T-cell (primary cell): ENCODE measurements at regions not wholly inside any gene's neighbourhood (a gene's known extent, or its start where the extent isn't known, plus 50 kb on each side); places are given as distances from the start of the nearest gene placed in this dataset.

ENCODE experiments used
- ATAC-seq, 4 experiments: fragments of 200-7000 bp in 3 of 4; fragments of 150-1000 bp in 1 of 4; cut with Tn5 transposase; replicated peaks in 1 of 4; 1 replicate in 3 of 4; 2 replicates in 1 of 4; pipeline ENCODE4 v1.10.0; 2021; ENCODE audit warnings: moderate library complexity in 3 of 4, mild to moderate bottlenecking in 2 of 4, moderate number of reproducible peaks in 1 of 4
- CTCF ChIA-PET, 2 donors: fragments of 300-600 bp; sonication (Branson Sonifier 250); formaldehyde crosslinking; loops; one replicate each; lab custom pipeline; 2022; ENCODE audit warnings: antibody characterized with exemption in 2 of 2; lab: Charles Lee
- POLR2A ChIA-PET, 2 donors: fragments of 300-600 bp; sonication (Branson Sonifier 250); formaldehyde crosslinking; loops; one replicate each; lab custom pipeline; 2022; ENCODE audit warnings: antibody characterized with exemption in 2 of 2; lab: Charles Lee
- DNase-seq, 35 experiments: peaks; one replicate each; pipeline versions ENCODE4 v3.0.0 to v3.0.0-alpha.2; 2013 to 2023
- H3K27ac ChIP-seq: one replicate; pipeline ENCODE4 v1.5.1; 2013; ENCODE audit warnings: low read length
- H3K27me3 ChIP-seq, 2 experiments: replicated peaks in 1 of 2; 1 replicate in 1 of 2; 2 replicates in 1 of 2; pipeline versions ENCODE4 v1.6.1 to v1.7.0; 2013; ENCODE audit warnings: low read length in 1 of 2, mixed read lengths in 1 of 2; ENCODE audit not compliant: control insufficient read depth in 2 of 2, insufficient read depth in 2 of 2; ENCODE audit errors: extremely low read depth in 1 of 2
- H3K36me3 ChIP-seq, 2 donors: 1 replicate in 1 of 2; 2 replicates in 1 of 2; pipeline versions ENCODE4 v1.6.1 to v1.7.0; 2013; ENCODE audit warnings: low read length in 1 of 2; ENCODE audit not compliant: control insufficient read depth in 2 of 2, insufficient read depth in 1 of 2; ENCODE audit errors: extremely low read depth in 1 of 2
- H3K4me1 ChIP-seq, 2 experiments: 1 replicate in 1 of 2; 2 replicates in 1 of 2; pipeline versions ENCODE4 v1.6.1 to v1.7.0; 2013; ENCODE audit warnings: low read length in 2 of 2, mixed read lengths in 1 of 2; ENCODE audit not compliant: insufficient read depth in 2 of 2, control insufficient read depth in 1 of 2; ENCODE audit errors: extremely low read depth in 1 of 2
- H3K4me3 ChIP-seq, 2 donors: 1 replicate in 1 of 2; 2 replicates in 1 of 2; pipeline versions ENCODE4 v1.5.1 to v1.7.0; 2013; ENCODE audit warnings: mild to moderate bottlenecking in 2 of 2, low read length in 1 of 2, moderate library complexity in 1 of 2; ENCODE audit not compliant: control insufficient read depth in 1 of 2; ENCODE audit errors: extremely low read depth in 1 of 2
- H3K9me3 ChIP-seq: 2 replicates; pipeline ENCODE4 v1.7.0; 2013
- H3K27ac Mint-ChIP-seq, 2 donors: one replicate each; pipeline ENCODE4 v1.8.0; 2020 to 2021; ENCODE audit warnings: mild to moderate bottlenecking in 2 of 2, mixed read lengths in 2 of 2
- H3K27me3 Mint-ChIP-seq, 2 donors: one replicate each; pipeline ENCODE4 v1.8.0; 2021 to 2022; ENCODE audit warnings: mixed read lengths in 2 of 2
- H3K36me3 Mint-ChIP-seq: one replicate; pipeline ENCODE4 v1.8.0; 2021; ENCODE audit warnings: mixed read lengths
- H3K4me1 Mint-ChIP-seq, 3 donors: one replicate each; pipeline ENCODE4 v1.8.0; 2020 to 2022; ENCODE audit warnings: mixed read lengths in 3 of 3, mild to moderate bottlenecking in 1 of 3
- H3K4me3 Mint-ChIP-seq, 3 donors: one replicate each; pipeline ENCODE4 v1.8.0; 2020 to 2022; ENCODE audit warnings: mild to moderate bottlenecking in 3 of 3, mixed read lengths in 3 of 3, moderate library complexity in 3 of 3
- H3K9me3 Mint-ChIP-seq, 3 donors: one replicate each; pipeline ENCODE4 v1.8.0; 2020 to 2022; ENCODE audit warnings: mixed read lengths in 3 of 3
- WGBS: methylation state at CpG from one replicate; pipeline ENCODE4 v1.1.5; 2013; ENCODE audit warnings: missing lambda C conversion rate; ENCODE audit not compliant: insufficient coverage; 5-methylcytosine and 5-hydroxymethylcytosine counted together

DNA sequence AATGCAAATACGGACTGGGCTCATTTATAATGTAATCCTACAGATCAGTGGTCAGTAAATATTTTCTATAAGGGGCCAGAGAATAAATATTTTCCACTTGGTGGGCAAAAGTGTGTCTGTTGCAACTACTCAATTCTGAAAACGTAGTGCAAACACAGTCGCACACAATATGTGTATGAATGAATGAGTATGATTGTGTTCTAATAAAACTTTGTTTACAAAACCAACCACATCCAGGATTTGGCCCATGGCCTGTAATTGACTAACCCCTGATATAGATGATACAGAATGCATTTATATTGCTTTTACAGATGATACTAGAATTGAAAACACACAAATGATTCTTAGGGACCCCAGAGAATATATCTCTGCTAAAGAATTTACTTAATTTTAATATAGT is 197.6 kb downstream of the ASB9 start:
- CTCF ChIA-PET, result no interaction called here
- ATAC-seq, result no peak
- Mint-ChIP-seq H3K4me3 (no peak overlapping the region), H3K27me3 (peaks cover 0 to 21% of the 10 kb centered on the region in 2 donors), H3K36me3 (no peaks in the 10 kb centered on the region), H3K27ac (no peak overlapping the region), H3K4me1 (no peaks in the 10 kb centered on the region), H3K9me3 (no peaks in the 10 kb centered on the region)
- no peaks in the 10 kb centered on the region for H3K36me3 ChIP-seq
- no peaks in the 10 kb centered on the region for H3K27me3 ChIP-seq
- H3K4me3 ChIP-seq, result no peak overlapping the region
- H3K9me3 ChIP-seq, result no peaks in the 10 kb centered on the region
- no peaks in the 10 kb centered on the region for H3K4me1 ChIP-seq
- WGBS, result no CpG with 5 or more reads among the region's 3 CpGs
- DNase-seq, result no peak
- H3K27ac ChIP-seq, result no peak overlapping the region
- POLR2A ChIA-PET, result no interaction called here

DNA sequence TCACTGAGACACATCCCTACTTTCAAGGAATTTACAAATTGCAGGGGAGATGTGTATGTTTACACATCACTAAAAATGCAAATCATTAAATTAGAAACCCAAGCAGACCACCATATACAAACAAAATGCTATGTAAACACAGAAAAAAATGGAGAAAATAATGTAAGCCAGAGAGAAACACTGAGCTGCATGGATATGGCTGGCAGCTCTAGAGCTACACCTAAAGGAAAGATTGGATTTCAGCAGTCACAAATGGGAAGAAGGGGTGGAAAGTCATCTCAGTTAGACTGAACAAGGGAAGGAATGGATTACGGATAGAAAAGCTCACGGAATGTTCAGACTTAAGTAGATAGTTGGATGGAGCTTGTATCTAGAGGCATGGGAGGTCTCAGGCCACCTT is 186.3 kb downstream of the MOSPD2 start:
- Mint-ChIP-seq H3K36me3 (no peaks in the 10 kb centered on the region), H3K27me3 (peaks cover 0 to 29% of the 10 kb centered on the region in 2 donors), H3K27ac (no peak overlapping the region), H3K9me3 (peaks cover 0 to 6% (median 3%) of the 10 kb centered on the region in 3 donors), H3K4me3 (no peak overlapping the region), H3K4me1 (no peaks in the 10 kb centered on the region)
- no peak overlapping the region for H3K27ac ChIP-seq
- DNase-seq, result no peak
- ChIA-PET POLR2A (no interaction called here), CTCF (no interaction called here)
- H3K4me3 ChIP-seq, result no peak overlapping the region
- H3K4me1 ChIP-seq, result no peaks in the 10 kb centered on the region
- H3K36me3 ChIP-seq, result no peaks in the 10 kb centered on the region
- no CpG with 5 or more reads among the region's 2 CpGs for WGBS
- ATAC-seq, result no peak
- H3K9me3 ChIP-seq, result no peaks in the 10 kb centered on the region
- no peaks in the 10 kb centered on the region for H3K27me3 ChIP-seq

DNA sequence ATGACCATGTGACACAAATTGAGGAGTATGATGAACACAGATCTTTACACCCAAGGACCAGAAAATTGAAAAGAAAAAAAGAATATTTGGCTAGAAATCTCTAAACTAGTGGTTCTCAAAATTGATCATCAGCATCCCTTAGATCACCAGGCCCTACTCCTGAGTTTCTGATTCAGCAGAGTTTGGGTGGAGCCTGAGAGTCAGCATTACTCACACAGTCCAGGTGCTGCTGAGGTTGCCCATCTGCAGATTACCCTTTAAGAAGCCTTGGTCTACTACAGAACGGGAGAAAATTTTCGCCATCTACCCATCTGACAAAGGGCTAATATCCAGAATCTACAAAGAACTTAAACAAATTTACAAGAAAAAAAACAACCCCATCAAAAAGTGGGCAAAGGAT is 182.8 kb downstream of the MOSPD2 start:
- Mint-ChIP-seq H3K27me3 (peaks cover 0 to 26% of the 10 kb centered on the region in 2 donors), H3K9me3 (peaks cover 0 to 6% (median 5%) of the 10 kb centered on the region in 3 donors), H3K4me3 (no peak overlapping the region), H3K27ac (no peak overlapping the region), H3K36me3 (no peaks in the 10 kb centered on the region), H3K4me1 (no peaks in the 10 kb centered on the region)
- no peak overlapping the region for H3K4me3 ChIP-seq
- ATAC-seq, result no peak
- CTCF ChIA-PET, result interaction anchor here in 1 of 2 donors (0.6 kb wide), 1 partner anchor 11 kb away, joined by 3 read pairs; no protein-coding TSS in a partner anchor
- H3K4me1 ChIP-seq, result no peaks in the 10 kb centered on the region
- DNase-seq, result no peak
- no CpG with 5 or more reads among the region's 2 CpGs for WGBS
- H3K27me3 ChIP-seq, result no peaks in the 10 kb centered on the region
- no peaks in the 10 kb centered on the region for H3K36me3 ChIP-seq
- H3K9me3 ChIP-seq, result no peaks in the 10 kb centered on the region
- no peak overlapping the region for H3K27ac ChIP-seq
- POLR2A ChIA-PET, result no interaction called here

DNA sequence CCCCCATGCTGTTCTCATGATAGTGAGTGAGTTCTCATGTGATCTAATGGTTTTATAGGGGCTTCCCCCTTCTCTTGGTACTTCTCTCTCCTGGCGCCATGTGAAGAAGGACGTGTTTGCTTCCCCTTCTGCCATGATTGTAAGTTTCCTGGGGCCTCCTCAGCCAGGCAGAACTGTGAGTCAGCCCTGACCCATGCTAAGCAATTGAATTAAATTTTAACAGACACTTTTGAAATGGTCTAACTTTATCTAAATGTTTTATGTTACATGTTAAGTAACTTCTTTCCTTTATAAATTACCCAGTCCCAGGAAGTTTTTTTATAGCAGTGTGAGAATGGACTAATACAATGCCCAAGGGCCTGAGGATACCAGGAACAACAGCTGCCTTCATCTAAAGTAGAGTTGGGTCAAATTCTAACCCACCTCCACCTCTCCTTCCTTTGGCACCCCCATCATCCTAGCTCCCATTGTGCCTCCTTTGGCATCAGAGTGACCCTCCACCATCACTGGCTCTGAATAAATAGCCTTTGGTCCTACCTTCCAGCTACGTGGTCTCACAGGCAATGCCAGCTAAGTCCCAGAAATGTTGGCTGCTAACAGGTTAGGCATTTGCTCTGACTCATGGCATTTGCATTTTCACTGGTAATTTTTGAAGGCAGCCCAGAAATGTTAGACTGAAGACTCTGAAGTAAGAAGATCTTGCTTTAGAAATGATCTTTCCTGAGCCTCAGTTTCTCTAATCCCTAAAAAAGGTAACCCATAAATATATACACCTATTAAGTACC is 182.1 kb downstream of the MOSPD2 start:
- no peak overlapping the region for H3K27ac Mint-ChIP-seq
- H3K4me1 Mint-ChIP-seq, result no peaks in the 10 kb centered on the region
- Histone ChIP-seq H3K9me3 (no peaks in the 10 kb centered on the region), H3K27me3 (no peaks in the 10 kb centered on the region), H3K4me1 (no peaks in the 10 kb centered on the region), H3K36me3 (no peaks in the 10 kb centered on the region), H3K27ac (no peak overlapping the region), H3K4me3 (no peak overlapping the region)
- no CpG with 5 or more reads among the region's 3 CpGs for WGBS
- H3K9me3 Mint-ChIP-seq, result peaks cover 0 to 6% (median 5%) of the 10 kb centered on the region in 3 donors
- H3K4me3 Mint-ChIP-seq, result no peak overlapping the region
- no peak for DNase-seq
- H3K36me3 Mint-ChIP-seq, result no peaks in the 10 kb centered on the region
- peaks cover 0 to 26% of the 10 kb centered on the region in 2 donors for H3K27me3 Mint-ChIP-seq
- POLR2A ChIA-PET, result no interaction called here
- CTCF ChIA-PET, result interaction anchor here in 1 of 2 donors (0.6 kb wide), 1 partner anchor 10 kb away, joined by 3 read pairs; no protein-coding TSS in a partner anchor
- no peak for ATAC-seq

DNA sequence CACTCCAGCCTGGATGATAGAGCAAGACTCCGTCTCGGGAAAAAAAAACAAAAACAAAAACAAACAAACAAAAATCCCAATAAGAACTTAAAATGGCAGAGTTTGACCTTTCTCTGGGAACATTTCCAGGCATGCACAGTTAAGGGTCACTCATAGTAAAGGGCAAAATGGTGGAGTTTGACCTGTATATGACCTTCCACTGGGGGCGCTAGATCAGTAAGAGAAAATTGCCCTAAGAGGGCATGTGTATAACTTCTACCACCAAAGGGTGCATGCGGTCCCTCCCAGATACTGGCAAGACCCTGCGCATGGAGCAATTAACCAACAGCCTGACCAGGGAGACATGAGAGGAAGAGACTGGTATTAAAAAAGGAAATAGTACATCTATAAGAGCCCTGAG is 177.2 kb downstream of the MOSPD2 start:
- no CpG with 5 or more reads among the region's 5 CpGs for WGBS

DNA sequence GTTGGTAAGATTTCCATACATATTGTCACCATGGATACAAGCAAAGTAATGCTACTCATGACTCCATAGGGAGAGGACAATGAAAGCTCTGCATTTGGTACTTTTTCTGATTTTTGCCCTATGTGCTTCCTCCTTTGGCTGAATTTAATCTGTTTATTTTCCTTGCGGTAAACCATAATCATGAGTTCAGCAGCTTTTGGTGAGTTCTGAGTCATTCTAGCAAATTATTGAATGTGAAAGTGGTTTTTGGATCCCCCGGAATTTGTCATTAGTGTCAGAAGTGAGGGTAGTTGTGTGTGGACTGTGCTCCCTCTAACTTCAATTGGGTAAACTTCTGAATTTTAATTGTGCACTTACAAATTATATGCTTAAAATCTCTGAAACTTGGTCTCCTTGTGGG is 170.3 kb downstream of the MOSPD2 start:
- WGBS, result no CpG with 5 or more reads among the region's 2 CpGs
- Histone ChIP-seq H3K27me3 (no peaks in the 10 kb centered on the region), H3K4me3 (no peak overlapping the region), H3K9me3 (no peaks in the 10 kb centered on the region), H3K36me3 (no peaks in the 10 kb centered on the region), H3K27ac (no peak overlapping the region), H3K4me1 (no peaks in the 10 kb centered on the region)
- Mint-ChIP-seq H3K27ac (no peak overlapping the region), H3K4me1 (peaks cover 0 to 4% (median 0%) of the 10 kb centered on the region in 3 donors), H3K36me3 (no peaks in the 10 kb centered on the region), H3K4me3 (no peak overlapping the region), H3K27me3 (peaks cover 0 to 8% of the 10 kb centered on the region in 2 donors), H3K9me3 (no peaks in the 10 kb centered on the region)
- ATAC-seq (no peak), DNase-seq (no peak)
- ChIA-PET CTCF (no interaction called here), POLR2A (no interaction called here)

More for the DNA sequence above, 177.2 kb downstream of the MOSPD2 start:
- Histone ChIP-seq H3K4me3 (no peak overlapping the region), H3K4me1 (no peaks in the 10 kb centered on the region), H3K27me3 (no peaks in the 10 kb centered on the region), H3K36me3 (no peaks in the 10 kb centered on the region), H3K9me3 (no peaks in the 10 kb centered on the region), H3K27ac (no peak overlapping the region)
- Mint-ChIP-seq H3K4me3 (no peak overlapping the region), H3K4me1 (no peaks in the 10 kb centered on the region), H3K27me3 (peaks cover 0 to 20% of the 10 kb centered on the region in 2 donors), H3K9me3 (peaks cover 0 to 5% (median 5%) of the 10 kb centered on the region in 3 donors), H3K36me3 (no peaks in the 10 kb centered on the region), H3K27ac (no peak overlapping the region)
- ATAC-seq (no peak), DNase-seq (no peak)
- CTCF ChIA-PET, result no interaction called here
- POLR2A ChIA-PET, result no interaction called here
